H4 (cell line): ENCODE measurements at regions not wholly inside any gene's neighbourhood (a gene's known extent, or its start where the extent isn't known, plus 50 kb on each side); places are given as distances from the start of the nearest gene placed in this dataset.
A peak's percentile ranks its signal among the peaks of the same experiment; 100 is the strongest.
"Not testable (repeated sequence)": the region's sequence is repeated elsewhere in the genome, so short reads cannot be mapped to it uniquely, and the experiment has no call there.

Source experiments
- DNase-seq: peaks from one replicate; pipeline ENCODE4 v3.0.0-alpha.2; 2015; ENCODE audit warnings: low spot score

DNA sequence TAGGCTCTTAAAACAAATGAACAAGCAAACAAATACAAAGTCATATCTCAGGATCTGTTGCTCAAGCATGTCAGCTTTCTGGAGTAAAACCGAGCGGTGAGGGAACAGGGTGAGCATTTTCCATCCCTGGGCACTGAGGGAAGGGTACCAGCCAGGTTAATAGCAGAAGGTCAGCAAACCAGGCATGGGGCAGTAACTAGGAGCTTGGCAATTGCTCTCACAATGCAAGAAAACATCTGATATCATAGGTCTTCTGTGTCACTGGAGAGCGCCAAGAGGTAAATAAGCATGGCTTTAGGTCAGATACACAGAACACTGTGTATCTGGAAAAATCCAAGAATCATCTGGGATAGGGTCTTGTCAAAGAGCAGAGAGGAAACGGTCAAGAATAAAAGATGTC is 521.7 kb upstream of the AUTS2 start:
- no peak for DNase-seq

DNA sequence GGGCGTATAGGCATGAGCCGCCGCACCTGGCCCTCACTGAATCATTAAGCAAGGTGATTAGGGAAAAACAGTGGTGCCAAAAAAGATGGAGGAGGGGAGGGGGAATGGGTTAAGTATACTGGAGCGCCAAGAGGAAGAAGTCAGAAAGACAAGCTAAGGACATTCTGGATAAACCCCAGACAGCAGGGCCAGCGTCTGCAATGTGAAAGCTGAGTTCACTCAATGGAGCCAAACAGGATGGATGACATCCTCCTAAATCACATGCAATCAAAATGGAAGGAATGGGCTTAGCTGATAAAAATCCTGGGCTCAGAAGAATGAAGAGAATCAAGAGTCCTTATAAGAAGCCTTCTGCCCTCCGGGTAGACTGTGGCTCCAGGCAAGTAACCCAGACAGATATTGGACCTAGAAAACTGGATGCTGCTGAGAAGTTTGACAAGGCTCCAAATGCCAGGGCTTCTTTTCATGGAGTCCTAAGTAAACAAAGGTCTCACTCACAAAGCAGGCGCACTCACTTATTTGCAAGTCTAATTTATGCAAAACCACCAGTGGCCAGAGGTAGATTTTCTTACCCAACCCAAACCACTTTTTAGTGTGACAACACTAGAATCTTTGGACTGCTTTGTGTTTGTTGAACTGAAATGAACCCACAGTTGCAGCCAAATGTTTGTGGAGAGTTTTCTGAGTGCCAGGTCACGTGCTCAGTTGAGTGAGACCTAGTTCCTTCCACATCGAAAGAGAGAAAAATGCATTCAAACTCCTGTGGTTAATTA is 519.1 kb upstream of the AUTS2 start:
- DNase-seq = peak; percentile 69

DNA sequence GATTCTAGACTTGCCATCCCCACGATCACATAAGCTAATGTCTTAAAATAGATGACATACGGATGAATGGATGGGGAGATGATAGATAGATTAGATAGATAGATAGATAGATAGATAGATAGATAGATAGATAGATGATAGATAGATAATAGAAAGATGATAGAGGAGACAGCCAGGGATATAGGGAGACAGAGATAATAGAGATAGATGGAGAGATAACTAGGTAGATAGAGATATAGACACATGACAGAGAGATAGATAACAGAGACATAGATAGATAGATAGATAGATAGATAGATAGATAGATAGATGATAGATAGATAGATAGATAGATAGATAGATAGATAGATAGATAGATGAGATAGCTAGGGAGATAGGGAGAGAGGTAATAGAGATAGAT is 511.0 kb upstream of the AUTS2 start:
- DNase-seq = not testable (repeated sequence)

DNA sequence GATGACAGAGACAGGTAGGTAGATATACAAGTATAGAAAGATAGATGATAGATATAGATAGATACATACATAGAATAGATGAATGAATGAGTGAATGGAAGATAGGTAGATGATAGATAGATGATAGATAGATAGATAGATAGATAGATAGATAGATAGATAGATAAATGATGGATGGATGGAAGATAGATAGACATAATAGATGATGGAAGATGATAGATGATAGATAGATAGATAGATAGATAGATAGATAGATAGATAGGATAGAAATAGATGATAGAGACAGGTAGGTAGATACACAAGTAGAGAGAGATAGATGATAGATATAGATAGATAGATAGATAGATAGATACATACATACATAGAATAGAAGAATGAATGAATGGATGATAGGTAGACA is 510.1 kb upstream of the AUTS2 start:
- DNase-seq = no peak

DNA sequence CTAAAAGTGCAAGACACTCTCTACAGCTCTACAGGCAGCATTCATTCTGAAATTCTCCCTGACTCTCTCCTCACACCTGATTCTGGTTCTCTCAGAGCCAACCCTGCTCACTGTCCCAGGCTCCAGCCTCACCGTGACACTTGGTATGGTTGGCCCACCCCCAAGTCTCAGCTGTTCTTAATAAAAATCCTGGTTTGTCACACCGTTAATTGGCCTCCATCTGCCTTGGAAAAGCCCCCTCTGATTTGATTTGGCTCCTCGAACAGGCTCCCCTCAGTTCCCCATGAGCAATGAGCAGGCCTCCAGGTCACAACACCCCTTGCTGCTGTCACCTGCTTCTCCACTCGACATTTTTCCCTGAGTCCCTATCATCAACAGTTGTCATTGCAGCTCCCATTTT is 507.3 kb upstream of the AUTS2 start:
- DNase-seq = no peak

DNA sequence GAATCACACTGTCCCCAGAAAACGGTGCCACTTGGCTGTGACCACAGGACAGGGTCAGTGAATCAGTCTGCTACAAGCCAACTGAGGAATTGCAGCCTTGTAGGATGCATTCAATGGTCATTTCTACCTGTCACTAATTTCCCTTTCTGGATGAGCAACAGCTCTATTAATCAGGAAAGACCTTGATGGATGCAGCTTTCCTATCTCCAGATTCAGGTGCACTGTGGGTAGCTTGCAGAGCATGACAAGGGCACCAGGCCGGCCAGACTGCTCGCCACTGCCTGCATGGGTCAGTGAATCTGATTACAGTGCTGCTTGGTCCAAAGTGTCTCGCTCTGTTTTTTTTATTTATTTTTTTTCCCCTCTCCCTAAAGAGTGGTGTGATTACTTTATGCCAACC is 506.8 kb upstream of the AUTS2 start:
- no peak for DNase-seq

DNA sequence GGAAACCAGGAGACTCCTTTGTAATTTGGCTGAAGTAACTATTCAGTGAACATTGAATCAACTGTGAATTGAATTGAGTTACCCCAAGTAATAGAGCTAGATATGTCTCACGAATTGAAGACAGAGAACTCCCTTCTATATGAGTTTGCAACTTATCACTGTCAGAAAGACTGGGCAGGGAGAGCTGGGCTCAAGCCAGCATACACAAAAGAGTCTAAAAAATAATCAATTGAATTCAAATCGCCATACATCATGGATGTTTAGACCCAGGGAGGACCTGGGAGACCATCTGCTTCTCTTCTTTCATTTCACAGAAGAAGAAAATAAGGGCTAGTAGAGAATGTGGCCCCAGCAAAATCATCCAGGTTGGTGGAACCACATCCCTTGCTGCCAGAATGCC is 503.1 kb upstream of the AUTS2 start:
- DNase-seq = no peak

DNA sequence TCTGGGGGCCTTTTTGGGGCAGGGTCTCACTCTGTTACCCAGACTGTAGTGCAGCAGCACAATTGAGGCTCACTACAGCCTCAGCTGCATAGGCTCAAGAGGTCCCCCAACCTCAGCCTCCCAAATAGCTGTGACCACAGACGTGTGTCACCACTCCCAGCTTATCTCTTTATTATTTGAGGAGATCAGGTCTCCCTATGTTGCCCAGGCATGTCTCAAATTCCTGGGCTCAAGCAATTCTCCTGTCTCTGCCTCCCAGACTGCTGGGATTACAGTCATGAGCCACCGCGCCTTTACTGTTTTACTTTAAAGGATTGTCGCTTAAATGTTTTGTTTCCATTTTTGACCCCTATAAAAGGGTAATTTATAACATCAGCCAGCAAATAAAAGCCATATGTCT is 502.6 kb upstream of the AUTS2 start:
- DNase-seq = no peak

DNA sequence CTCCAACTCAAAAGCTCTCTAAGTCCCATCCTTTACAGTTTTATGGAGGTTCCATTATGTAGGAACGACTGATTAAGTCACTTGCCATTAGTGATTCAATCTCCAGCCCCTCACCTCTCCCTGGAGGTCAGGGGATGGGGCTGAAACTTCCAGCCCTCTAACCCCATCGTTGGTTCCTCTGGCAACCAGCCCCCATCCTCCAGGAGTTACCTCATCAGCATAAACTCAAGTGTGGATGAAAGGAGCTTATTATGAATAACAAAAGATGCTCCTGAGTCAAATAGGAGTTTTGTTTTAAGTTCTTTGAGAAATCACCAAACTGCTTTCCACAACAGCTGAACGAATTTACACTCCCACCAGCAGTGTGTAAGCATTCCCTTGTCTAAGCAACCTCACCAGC is 494.3 kb upstream of the AUTS2 start:
- DNase-seq = no peak

DNA sequence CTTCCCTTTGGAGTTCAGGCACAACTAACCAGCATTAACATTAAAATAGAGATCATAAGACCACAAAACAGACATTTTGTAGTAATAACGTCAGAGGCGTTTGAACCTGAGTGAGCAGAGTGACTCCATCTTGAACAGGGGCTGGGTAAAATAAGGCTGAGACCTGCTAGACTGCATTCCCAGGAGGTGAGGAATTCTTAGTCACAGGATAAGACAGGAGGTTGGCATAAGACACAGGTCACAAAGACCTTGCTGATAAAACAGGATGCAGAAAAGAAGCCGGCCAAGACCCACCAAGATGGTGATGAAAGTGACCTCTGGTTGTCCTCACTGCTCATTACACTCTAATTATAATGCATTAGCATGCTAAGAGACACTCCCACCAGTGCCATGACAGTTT is 493.2 kb upstream of the AUTS2 start:
- no peak for DNase-seq

DNA sequence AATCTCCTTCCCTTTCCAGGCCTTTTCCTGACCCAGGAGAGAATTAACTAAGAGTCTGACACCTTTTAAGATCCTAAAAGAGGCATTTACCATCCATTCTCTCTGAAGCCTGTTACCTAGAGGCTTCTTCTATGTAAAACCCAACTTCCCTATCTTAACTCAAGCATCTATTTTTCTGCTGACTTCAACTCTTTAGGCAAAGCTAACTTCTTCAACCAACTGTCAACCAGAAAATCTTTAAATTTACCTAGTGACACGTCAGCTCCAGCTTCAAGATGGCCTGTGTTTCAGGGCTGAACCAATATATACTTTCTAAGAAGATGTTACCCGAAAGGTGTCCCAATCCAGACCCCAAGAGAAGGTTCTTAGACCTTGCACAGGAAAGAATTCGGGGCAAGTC is 492.3 kb upstream of the AUTS2 start:
- DNase-seq = no peak

DNA sequence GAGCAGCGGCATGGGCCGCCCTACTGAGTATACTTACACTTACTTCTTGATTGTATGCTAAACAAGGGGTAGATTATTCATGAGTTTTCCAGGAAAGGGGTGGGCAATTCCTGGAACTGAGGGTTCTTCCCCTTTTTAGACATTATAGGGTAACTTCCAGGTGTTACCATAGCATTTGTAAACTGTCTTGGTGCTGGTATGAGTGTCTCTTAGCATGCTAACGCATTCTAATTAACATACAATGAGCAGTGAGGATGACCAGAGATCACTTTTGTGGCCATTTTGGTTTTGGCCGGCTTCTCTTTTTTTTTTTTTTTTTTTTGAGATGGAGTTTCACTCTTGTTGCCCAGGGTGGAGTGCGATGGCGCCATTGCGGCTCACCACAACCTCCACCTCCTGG is 491.8 kb upstream of the AUTS2 start:
- not testable (repeated sequence) for DNase-seq

DNA sequence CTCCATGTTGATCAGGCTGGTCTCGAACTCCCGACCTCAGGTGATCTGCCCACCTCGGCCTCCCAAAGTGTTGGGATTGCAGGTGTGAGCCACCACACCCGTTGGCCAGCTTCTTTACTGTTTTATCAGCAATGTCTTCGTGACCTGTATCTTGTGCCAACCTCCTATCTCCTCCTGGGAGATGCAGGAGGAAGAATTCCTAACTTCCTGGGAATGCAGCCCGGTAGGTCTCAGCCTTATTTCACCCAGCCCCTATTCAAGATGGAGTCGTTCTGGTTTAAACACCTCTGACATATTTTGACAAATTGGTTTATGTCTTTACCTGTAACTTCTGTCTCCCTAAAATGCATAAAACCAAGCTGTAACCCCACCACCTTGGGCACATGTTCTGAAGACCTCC is 491.3 kb upstream of the AUTS2 start:
- DNase-seq = not testable (repeated sequence)

DNA sequence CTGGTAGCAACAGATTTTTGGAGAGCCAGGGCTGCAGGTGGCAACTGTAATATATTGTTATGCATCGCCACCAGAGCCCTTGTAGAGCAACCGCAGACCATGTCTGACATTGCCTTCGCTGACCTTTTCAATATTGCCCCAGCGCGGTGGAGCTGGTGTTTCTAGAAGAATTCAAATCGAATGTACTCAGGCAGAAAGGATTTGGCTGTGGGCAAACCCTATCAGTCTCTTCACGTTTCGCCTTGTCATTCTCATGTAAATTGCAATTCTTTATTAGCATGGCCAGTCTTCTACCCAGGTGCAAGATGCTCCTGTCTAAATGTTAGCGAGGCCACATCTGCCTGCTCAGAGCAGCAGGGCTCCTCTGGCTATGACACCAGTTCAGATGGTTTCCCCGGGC is 490.2 kb upstream of the AUTS2 start:
- no peak for DNase-seq

DNA sequence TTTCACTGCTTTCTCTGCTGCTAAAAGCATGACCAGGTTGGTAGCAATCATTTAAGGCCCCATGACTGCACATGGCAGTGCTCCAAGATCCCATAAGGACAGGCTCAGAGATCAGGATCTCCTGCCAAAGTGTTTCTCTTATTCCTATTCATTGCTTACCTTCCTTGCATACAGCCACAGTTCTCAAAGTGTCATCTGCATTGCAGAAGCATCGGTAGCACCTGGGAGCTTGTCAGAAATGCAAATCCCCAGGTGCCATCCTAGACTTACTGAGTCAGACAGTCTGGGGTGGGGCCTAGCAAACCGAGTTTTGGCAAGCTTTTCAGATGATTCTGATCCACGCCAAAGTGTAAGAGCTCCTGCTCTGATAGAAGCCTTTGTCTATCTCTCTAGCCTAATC is 489.0 kb upstream of the AUTS2 start:
- DNase-seq = no peak

DNA sequence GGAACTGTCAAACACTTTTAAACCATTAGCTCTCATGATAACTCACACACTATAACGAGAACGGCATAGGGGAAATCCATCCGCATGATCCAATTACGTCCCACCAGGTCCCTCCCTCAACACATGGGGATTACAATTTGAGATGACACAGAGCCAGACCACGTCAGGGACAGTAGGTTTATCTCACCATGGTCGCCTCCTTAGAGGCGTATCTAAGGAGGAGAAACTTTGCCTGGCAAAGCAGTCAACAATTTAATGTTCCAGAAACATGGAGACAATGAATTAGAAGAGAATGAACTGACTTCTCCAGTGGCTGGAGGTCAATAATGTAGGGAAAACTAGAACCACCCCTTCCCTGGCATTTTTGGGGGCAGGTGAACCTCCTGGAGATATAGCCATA is 488.4 kb upstream of the AUTS2 start:
- no peak for DNase-seq

DNA sequence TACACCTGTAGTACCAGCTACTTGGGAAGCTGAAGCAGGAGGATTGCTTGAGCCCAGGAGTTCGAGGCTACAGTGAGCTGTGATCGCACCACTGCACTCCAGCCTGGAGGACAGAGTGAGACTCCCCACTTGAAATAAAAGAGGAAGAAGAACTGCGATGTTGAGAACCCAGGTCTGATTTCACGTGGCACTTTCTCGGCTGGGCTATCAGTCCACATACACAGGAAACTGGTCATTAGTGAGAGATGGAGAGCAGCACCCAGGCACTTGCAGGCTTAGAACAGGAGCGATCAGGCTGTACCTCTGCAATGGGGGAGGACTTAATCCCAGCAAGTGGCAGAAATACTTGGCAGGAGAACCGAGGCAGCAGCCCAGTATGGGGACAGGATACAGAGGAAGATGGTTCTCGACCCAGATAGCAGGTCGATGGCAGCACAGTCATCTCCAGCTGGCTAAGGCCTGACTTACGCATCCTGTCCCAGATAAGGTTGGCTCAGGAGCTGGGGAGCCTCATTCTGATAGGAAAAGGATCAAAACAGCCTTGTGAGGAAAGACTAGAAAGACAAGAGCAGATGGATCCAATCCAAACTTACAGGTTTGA is 487.7 kb upstream of the AUTS2 start:
- no peak for DNase-seq

DNA sequence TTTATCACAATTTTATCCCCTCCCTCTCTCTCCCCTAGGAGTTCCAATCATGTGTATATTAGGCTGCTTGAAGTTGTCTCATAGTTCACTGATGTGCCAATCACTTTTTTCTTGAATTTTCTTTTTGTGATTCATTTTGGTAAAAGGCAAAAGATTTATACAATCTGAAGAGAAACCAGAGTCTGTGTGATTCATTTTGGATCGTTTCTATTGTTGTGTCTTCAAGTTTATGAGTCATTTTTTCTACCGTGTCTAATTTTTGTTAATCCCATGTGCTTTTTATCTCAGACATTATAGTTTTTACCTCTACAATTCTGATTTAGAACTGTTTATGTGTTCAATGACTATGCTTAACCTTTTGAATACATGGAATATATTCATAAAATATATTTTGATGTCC is 483.9 kb upstream of the AUTS2 start:
- no peak for DNase-seq

DNA sequence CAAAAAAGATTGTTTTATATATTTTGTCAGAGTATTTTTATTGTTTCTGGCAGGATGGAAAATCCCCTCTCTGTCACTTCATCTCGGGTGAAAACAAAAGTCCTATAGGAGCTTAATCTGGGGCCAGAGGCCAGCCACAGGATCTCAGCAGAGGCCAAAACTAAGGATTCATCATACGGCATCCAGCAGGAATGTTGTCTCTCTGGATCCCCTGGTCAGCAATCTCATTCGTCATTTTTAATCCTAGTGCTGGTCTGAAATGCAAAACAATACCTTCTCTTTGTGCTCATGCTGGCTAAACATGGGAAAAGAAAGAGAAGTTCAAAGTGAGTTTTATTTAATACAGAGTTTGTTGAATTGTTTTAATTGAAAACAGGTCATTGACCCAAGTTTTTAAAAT is 482.5 kb upstream of the AUTS2 start:
- no peak for DNase-seq

DNA sequence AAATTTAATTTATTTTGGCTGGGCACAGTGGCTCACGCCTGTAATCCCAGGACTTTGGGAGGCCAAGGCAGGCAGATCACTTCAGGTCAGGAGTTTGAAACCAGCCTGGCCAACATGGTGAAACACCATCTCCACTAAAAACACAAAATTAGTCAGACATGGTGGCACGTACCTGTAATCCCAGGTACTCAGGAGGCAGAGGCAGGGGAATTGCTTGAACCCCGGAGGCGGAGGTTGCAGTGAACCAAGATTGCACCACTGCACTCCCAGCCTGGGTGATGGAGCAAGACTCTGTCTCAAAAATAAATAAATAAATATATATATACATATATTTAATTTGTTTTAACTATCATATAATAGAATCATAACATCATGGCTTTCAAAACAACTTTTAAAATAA is 482.1 kb upstream of the AUTS2 start:
- not testable (repeated sequence) for DNase-seq

DNA sequence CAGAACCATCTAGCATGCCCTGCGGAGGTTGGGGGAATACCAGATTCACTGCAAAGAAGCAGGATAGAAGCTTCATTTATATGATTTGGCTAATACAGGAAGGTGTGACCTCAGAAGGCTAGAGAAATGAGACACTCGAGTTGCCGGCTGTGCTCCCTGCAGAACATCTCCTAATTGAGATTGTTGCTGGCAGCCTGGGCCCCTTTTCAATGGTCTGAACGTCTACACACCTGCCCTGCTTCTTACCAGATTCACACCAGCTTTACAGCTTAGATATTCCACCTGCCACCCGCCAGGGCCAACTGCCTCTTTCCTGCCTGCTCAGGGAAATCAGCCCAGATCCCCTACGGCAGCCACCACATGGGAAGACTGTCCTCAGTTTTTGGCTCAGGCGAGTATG is 475.3 kb upstream of the AUTS2 start:
- DNase-seq = no peak

DNA sequence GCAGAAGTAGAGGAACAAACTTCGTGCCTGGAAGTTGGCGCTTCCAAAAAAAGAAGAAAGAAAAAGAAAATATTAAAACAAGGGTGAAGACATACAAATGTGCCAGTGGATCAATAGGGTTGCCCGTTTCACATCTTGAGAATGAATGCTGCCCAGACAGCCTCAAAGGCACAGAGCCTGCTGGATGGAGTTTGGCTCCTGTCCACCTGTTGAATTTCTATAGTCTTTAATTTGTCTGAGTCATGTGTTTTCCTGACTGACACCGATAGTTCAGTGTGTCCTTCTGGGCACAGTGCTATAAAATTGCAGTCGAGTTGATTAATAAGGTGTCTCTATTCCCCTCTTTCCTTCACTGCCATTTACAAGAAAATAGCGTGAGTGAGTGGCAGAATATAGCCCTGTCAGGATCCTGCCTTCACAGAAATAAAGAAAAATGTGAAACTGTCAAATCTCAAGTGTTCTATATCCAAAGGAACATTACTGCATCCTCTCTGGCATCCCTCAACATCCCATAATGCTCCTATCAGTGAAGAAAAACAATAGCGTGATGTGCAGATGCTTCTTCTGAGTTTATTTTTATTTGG is 471.3 kb upstream of the AUTS2 start:
- no peak for DNase-seq

DNA sequence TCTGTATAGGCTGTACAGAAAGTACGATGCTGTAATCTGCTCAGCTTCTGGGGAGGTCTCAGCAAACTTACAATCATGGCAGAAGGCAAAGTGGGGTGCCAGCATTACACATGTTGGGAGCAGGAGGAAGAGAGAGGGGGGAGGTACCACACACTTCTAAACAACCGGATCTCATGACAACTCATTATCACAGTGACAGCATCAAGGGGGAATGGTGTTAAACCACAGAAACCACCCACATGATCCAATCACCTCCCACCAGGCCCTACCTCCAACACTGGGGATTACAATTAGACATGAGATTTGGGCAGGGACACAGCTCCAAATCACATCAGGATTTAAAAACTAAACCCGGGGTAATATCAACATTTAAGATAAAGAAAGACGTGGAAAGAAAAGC is 468.8 kb upstream of the AUTS2 start:
- DNase-seq = no peak

DNA sequence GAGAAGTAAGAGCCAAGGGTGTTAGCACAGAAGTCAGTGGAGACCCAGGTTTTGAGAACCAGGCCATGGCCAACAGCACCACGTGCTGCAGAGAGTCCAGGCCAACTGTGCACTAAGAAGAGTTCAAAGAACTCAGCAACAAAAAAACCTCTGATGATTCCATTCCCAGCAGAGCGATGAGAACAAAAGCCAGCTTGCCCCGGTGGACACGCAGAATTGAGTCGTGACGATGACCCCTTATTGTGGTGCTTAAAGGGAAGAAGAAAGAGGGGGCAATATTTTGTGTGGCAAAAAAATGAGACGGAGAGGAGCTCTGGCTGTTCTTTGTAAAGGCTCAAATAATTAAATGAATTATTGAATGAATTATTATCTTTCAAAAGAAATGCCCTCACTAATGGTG is 468.3 kb upstream of the AUTS2 start:
- no peak for DNase-seq
